ENCODE measurements at regions not wholly inside any gene's neighbourhood (a gene's known extent, or its start where the extent isn't known, plus 50 kb on each side); places are given as distances from the start of the nearest gene placed in this dataset.

DNA sequence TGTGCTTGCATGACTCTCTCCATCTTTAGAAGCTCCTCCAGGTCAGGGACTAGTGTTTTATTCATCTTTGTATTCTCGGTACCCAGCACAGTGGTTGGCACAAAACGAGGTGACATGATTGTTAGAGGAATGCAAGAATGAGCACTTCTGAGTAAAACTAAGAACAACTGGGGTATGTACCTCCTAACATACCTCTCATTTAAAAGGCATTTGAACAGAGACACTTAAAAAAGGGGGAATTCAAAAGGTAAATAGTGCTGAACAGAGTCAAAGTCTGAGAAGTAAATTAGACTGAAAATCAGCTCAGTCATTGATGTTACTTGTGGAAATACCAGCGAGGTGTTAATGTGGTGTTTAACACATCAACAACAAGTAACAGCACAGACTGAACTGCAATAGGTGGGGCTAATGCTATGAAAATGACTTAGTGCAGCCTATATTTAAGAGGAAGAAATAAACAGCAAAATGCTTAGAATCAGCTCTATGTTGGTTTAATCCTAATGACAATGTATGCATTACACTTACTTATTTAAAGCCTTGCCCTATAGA lies 102.4 kb downstream of the TMCO5A start:
- ATAC-seq (ENCODE audit: low read depth) (no peak), DNase-seq (ENCODE audit: low spot score in 2 of 2) (no peak)
- Mint-ChIP-seq H3K9me3 (no peaks in the 10 kb centered on the region), H3K27me3 (peaks cover 14% of the 10 kb centered on the region), H3K4me3 (no peak overlapping the region), H3K36me3 (no peaks in the 10 kb centered on the region), H3K27ac (no peak overlapping the region), H3K4me1 (no peaks in the 10 kb centered on the region)

DNA sequence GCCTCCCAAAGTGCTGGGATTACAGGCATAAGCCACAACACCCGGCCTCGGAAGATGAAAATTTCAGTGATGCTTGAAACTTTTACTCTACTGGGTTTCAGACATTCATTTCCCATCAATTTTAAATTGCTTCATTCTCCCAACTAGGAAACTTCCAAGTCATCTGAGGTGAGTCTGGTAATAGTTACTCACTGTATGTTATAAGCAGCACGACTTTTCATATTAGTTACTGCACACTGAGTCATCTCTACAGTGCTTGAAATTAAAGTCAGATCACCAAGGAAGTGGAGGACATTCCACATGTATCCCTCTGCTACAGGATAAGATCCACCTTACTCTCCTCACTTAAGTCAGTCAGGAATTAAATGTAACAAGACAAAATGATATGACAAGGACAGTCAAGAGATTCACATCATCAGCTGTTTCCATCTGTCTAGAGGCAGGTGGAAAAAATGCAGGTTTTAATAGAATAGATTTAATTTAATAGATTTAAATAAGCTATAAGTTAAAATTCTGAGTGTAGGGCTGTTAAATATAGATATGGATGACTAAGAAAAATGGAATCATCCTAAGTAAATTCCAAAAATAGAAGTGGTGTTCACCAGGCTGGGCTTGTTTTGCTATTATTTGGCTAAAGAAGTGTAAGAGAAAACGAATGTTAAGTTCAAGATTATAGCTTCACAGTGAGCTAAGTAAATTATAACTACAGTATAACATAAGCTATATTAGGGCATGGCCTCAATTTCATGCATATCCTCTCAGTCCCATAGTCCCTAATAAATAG lies 104.4 kb downstream of the TMCO5A start:
- no peak overlapping the region for H3K4me3 Mint-ChIP-seq
- H3K27me3 Mint-ChIP-seq: peaks cover 17% of the 10 kb centered on the region
- ATAC-seq (ENCODE audit: low read depth) (no peak), DNase-seq (ENCODE audit: low spot score in 2 of 2) (no peak)
- H3K36me3 Mint-ChIP-seq: no peaks in the 10 kb centered on the region
- H3K9me3 Mint-ChIP-seq: no peaks in the 10 kb centered on the region
- H3K27ac Mint-ChIP-seq: no peak overlapping the region
- H3K4me1 Mint-ChIP-seq: peaks cover 4% of the 10 kb centered on the region

DNA sequence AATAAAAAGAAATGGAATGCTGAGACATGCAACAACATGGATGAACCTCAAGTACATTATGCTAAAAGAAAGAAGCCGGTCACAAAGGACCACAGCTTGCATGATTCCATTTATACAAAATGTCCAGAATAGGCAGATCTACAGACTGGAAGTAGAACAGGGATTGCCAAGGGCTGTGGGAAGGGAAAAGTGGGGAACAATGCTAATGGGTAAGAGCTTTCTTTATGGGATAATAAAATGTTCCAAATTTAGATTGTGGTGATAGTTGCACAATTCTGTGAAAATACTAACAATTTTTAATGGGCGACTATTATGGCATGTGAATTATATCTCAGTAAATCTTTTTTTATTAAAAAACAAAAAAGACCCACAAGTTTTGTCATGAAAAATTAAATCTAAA lies 106.2 kb downstream of the TMCO5A start:
- no peak overlapping the region for H3K27ac Mint-ChIP-seq

DNA sequence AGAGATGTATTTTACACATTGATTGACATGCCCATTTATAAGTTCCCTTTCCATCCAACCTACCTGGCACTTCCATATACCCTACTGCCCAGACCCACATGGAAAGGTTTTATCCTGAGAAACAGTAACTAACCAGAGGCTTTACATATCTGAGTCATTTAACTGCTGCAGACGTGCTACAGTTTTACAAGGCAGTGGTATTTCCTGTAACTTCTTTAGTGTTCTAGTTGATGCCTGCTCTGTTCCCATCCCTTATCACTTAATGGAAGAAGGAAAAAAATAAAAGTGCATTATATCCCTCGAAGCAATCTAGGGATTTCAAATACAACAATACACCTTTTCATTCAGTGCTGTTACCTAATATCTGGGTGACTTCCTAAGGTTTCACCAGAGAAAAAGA lies 107.1 kb downstream of the TMCO5A start:
- no peaks in the 10 kb centered on the region for H3K36me3 Mint-ChIP-seq
- DNase-seq (ENCODE audit: low spot score in 2 of 2): no peak
- no peak for ATAC-seq (ENCODE audit: low read depth)
- no peak overlapping the region for H3K4me3 Mint-ChIP-seq
- no peak overlapping the region for H3K27ac Mint-ChIP-seq
- peaks cover 9% of the 10 kb centered on the region for H3K27me3 Mint-ChIP-seq
- H3K4me1 Mint-ChIP-seq: peaks cover 4% of the 10 kb centered on the region
- H3K9me3 Mint-ChIP-seq: no peaks in the 10 kb centered on the region

More for the DNA sequence above, 106.2 kb downstream of the TMCO5A start:
- H3K27me3 Mint-ChIP-seq: peaks cover 13% of the 10 kb centered on the region
- ATAC-seq (ENCODE audit: low read depth) (no peak), DNase-seq (ENCODE audit: low spot score in 2 of 2) (no peak)
- no peaks in the 10 kb centered on the region for H3K36me3 Mint-ChIP-seq
- no peak overlapping the region for H3K4me3 Mint-ChIP-seq
- peaks cover 4% of the 10 kb centered on the region for H3K4me1 Mint-ChIP-seq
- H3K9me3 Mint-ChIP-seq: no peaks in the 10 kb centered on the region

DNA sequence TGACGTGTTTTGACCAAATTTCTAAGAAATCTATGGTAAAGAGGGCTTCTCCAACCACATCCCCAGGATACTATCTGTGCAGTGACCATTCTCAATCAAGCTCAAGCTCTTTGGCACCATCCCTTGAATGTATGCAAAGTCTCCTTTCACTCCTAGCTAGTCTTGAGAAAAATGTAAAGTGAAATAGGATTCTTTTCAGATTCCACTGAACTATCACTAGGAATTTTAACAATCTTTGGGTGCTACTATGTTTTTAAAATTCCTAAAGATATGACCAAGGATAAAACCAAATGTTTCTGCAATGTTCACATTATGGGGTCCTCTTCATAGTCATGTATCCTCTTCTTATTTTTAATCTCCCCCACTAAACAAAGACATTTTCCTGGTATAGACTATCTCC lies 107.8 kb downstream of the TMCO5A start:
- Mint-ChIP-seq H3K27me3 (peaks cover 7% of the 10 kb centered on the region), H3K27ac (no peak overlapping the region), H3K9me3 (no peaks in the 10 kb centered on the region), H3K36me3 (no peaks in the 10 kb centered on the region), H3K4me1 (peaks cover 4% of the 10 kb centered on the region), H3K4me3 (no peak overlapping the region)
- ATAC-seq (ENCODE audit: low read depth) (no peak), DNase-seq (ENCODE audit: low spot score in 2 of 2) (no peak)

DNA sequence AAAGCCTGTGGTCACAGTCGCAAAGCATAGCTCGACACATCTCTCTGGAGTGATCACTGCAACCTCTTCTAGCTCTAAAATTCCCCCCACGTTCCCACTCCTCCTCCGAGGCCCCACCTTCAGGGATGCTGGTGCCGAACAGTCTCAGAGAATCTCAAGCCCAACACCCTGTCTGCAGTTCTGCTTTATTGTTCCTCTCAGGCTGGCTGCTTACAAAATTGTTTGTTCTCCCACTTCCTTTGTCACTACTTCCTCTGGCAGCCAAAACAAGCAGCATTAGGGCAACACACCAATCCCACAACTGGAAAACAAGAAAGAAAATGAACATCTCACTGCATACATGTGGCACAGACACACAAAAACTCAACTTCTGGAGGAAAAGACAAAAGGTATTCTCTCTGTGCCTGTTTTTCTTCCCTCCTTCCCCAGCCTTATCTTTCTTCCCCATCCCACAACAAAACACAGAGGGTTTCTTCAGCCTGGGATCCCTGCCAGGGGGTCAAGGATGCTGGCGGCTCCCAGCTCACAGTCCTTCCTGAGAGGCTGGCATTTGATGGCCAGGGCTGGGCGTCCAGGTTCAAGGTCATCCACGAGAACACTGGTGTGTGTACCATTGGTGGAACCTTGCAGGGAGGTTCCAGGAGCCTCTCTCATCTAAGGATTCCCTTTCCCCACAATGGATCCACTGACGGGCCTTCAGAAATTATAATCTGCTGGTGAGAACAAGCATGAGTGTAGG lies 108.4 kb downstream of the TMCO5A start:
- DNase-seq (ENCODE audit: low spot score in 2 of 2) (no peak), ATAC-seq (ENCODE audit: low read depth) (no peak)
- Mint-ChIP-seq H3K27ac (no peak overlapping the region), H3K4me3 (no peak overlapping the region), H3K27me3 (peaks cover 5% of the 10 kb centered on the region), H3K36me3 (no peaks in the 10 kb centered on the region), H3K9me3 (no peaks in the 10 kb centered on the region), H3K4me1 (peaks cover 4% of the 10 kb centered on the region)

DNA sequence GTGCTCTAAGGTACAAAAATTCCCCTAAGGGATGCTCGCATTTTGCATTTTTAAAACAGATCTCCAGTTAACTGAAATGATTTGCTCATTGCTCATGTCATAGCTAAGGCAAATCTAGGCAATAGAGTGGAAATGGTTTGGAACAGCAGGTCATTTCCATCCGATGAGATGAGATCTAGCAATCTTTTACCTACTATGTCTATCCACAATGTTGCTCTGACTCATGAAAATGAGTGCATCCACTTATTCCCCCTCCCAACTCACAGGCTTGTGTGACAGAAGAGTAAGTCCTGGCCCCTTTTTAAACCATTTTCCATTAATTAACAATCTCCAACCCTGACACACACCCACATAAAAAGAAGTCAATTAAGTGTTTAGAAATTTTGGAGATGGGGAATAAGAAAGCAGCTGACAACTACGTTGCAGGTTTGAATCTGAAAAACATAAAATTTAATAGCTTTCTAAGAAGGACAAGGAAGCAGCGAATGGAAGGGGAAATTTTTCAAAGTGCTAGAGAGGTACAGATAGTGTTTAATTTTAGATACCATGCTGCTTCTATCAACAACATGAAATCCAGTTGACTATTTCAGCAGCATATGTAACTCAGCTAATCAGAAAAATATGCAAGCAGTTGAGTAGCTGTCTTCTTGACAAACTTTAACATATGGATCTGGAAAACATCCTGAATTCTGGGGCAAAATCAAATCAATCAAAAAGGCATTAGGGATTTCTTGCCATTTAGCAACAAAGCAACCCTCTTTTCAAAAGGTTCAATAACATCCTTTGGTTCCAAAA lies 112.0 kb downstream of the TMCO5A start:
- H3K27me3 Mint-ChIP-seq: peaks cover 4% of the 10 kb centered on the region
- no peak for DNase-seq (ENCODE audit: low spot score in 2 of 2)
- H3K9me3 Mint-ChIP-seq: no peaks in the 10 kb centered on the region
- no peaks in the 10 kb centered on the region for H3K36me3 Mint-ChIP-seq
- H3K4me3 Mint-ChIP-seq: no peak overlapping the region
- H3K27ac Mint-ChIP-seq: no peak overlapping the region
- peaks cover 4% of the 10 kb centered on the region for H3K4me1 Mint-ChIP-seq
- no peak for ATAC-seq (ENCODE audit: low read depth)

DNA sequence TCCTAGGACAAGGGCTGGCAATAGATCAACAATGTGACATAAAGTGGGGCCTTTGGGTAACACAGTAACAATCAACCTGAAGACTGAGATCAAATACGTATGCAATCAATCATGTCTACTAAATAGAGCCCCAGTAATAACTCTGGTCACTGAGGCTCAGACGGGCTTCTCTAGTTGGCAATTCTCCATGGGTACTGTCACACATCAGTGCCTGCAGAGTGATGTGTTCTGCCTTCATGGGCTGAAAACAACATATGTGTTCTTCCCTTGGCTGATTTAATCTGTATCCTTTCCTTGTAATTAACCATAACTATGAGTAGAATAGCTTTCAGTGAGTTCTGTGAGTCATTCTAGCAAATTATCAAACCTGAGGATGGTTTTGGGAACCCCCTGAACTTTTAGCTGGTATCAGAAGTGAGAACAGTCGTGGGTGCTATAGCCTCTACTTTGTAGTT lies 113.6 kb downstream of the TMCO5A start:
- Mint-ChIP-seq H3K27ac (no peak overlapping the region), H3K36me3 (no peaks in the 10 kb centered on the region), H3K9me3 (no peaks in the 10 kb centered on the region), H3K4me3 (no peak overlapping the region), H3K4me1 (no peaks in the 10 kb centered on the region), H3K27me3 (no peaks in the 10 kb centered on the region)
- ATAC-seq (ENCODE audit: low read depth) (no peak), DNase-seq (ENCODE audit: low spot score in 2 of 2) (no peak)

DNA sequence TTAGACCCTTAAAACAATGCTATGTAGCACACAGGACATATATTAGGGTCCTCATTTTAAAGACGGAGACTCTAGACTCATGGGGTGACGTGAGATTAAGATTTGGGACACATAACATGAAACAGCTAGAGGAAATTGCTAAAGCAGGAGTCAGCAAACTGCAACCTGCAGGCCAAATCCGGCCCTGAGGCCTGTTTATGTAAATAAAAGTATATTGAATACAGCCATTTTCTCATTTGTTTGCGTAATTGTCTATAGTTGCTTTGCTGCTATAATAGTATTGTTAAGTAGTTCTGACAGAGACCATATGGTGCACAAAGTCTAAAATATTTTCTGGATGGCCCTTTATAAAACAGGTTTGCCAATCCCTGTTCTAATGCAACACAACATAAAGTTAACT lies 115.5 kb downstream of the TMCO5A start:
- Mint-ChIP-seq H3K27me3 (no peaks in the 10 kb centered on the region), H3K9me3 (no peaks in the 10 kb centered on the region), H3K27ac (no peak overlapping the region), H3K36me3 (no peaks in the 10 kb centered on the region), H3K4me3 (no peak overlapping the region), H3K4me1 (no peaks in the 10 kb centered on the region)
- no peak for ATAC-seq (ENCODE audit: low read depth)
- DNase-seq (ENCODE audit: low spot score in 2 of 2): no peak

DNA sequence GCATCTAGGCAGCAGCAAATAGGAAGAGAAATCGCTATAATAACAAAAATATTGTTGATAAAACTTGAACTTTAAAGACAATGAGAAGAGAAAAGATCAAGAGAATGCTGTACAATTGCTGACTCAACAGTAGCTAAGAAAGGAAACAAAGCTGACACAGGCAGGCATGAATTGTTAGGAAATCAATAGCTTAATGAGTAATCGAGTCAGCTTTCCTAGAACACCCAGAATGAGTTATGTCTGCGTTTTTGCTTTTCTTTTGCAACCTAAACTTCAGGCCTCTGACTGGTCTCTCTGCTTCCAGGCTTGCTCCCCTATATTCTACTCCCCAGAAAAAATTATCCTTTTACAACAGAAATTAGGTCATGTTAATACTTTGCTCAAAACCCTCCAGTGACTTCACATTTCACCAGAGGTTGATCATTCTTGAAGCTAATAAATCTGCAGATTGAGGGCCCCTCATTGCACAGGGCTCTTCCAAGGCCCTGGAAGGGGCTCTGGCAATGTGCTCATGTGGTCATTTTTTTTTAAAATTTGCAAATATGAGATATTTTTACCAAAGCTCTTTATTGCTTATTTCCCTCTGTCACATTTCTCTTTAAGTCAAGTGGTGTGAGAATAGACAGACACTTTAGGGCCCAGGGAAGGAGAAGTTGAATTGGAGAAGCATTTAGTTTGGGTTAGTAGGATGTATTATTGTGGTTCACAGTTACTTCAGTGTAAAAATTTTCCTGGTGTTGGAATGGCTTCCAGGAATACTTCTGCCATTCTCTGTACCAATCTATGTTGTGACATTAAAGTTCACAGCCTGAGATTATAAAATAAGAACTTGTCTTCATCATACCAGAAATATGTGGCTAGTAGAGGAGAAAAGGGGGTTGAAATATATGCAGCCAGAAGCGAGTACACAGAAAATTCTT lies 116.3 kb downstream of the TMCO5A start:
- Mint-ChIP-seq H3K27ac (no peak overlapping the region), H3K4me3 (no peak overlapping the region), H3K4me1 (no peaks in the 10 kb centered on the region), H3K36me3 (no peaks in the 10 kb centered on the region), H3K27me3 (no peaks in the 10 kb centered on the region), H3K9me3 (no peaks in the 10 kb centered on the region)
- DNase-seq (ENCODE audit: low spot score in 2 of 2) (no peak), ATAC-seq (ENCODE audit: low read depth) (no peak)

DNA sequence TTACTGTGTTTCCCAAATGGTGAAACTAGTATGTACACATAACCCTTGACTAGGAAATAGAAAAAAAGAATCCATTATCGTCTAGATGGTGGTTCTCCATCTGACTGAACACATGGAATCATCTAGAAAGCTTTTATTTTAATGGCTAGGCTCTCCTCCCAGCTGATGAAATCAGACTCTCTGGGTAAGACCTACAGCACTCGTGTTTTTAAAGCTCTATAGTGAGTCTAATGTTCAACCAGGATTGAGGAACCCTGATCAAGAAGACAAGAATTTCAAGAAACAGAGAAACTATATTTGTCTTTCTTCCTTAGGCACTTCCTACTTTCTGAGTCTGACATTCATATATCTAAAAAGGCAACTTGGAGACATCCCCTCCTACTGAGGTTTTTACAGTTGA lies 118.8 kb downstream of the TMCO5A start:
- no peaks in the 10 kb centered on the region for H3K9me3 Mint-ChIP-seq
- H3K27me3 Mint-ChIP-seq: peaks cover 2% of the 10 kb centered on the region
- no peaks in the 10 kb centered on the region for H3K36me3 Mint-ChIP-seq
- H3K4me1 Mint-ChIP-seq: no peaks in the 10 kb centered on the region
- H3K4me3 Mint-ChIP-seq: no peak overlapping the region
- ATAC-seq (ENCODE audit: low read depth) (no peak), DNase-seq (ENCODE audit: low spot score in 2 of 2) (no peak)
- no peak overlapping the region for H3K27ac Mint-ChIP-seq

DNA sequence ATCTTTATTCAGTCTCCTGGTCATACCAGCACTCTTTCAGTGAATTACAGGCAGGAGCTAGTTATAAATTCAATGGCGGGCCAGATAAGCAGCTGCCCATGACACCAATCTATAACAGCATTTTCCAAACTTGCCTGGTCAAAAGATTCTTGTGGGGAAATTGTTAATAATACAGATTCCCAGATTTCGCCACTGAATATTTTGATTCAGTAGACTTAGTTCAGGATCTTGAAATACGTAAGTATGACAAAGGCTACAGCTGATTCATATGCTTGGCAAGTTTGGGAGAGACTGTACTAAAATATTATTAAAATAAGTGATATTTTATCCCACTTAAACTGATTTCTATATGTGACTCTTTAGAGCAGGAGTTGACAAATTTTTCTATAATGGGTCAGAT lies 119.3 kb downstream of the TMCO5A start:
- Mint-ChIP-seq H3K36me3 (no peaks in the 10 kb centered on the region), H3K27ac (no peak overlapping the region), H3K4me3 (no peak overlapping the region), H3K9me3 (no peaks in the 10 kb centered on the region), H3K27me3 (peaks cover 4% of the 10 kb centered on the region), H3K4me1 (peaks cover under 1% of the 10 kb centered on the region)
- DNase-seq (ENCODE audit: low spot score in 2 of 2) (no peak), ATAC-seq (ENCODE audit: low read depth) (no peak)

DNA sequence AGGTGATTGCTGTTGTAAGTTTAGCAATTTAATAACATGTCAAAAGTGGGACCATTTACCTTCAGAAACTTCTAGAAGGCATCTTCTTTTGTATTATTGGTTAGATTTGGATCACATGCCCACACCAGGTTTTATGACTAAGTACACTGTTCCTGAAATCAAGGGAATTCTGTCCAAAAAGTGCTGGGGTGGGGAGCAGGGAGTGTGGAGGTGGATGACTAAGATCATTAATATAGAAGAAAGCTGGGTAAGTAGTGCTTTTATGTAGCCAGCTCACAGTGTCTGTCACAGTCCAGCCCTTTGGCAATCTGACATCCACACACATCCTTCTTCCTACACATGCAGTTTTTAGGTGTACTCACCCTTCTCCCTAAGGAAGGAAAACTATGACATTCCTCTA lies 120.0 kb downstream of the TMCO5A start:
- ATAC-seq (ENCODE audit: low read depth) (no peak), DNase-seq (ENCODE audit: low spot score in 2 of 2) (no peak)
- Mint-ChIP-seq H3K4me1 (peaks cover 3% of the 10 kb centered on the region), H3K36me3 (no peaks in the 10 kb centered on the region), H3K9me3 (no peaks in the 10 kb centered on the region), H3K27me3 (peaks cover 6% of the 10 kb centered on the region), H3K4me3 (no peak overlapping the region), H3K27ac (no peak overlapping the region)

All from memory B cell (primary cell).